WERI-Rb-1 (cell line): ENCODE measurements at regions not wholly inside any gene's neighbourhood (a gene's known extent, or its start where the extent isn't known, plus 50 kb on each side); places are given as distances from the start of the nearest gene placed in this dataset.

Experiments used
- DNase-seq: peaks from one replicate; pipeline ENCODE4 v3.0.0-alpha.2; 2020
- H3K27ac ChIP-seq: fragments of 250-450 bp; sonication (Bioruptor Pico); 2 replicates; pipeline ENCODE4 v1.5.1; 2020; ENCODE audit warnings: mild to moderate bottlenecking, moderate library complexity
- H3K27me3 ChIP-seq: fragments of 250-450 bp; sonication (Bioruptor Pico); 2 replicates; pipeline ENCODE4 v1.5.1; 2021; ENCODE audit warnings: mild to moderate bottlenecking, low read depth, moderate library complexity; ENCODE audit not compliant: insufficient read depth, severe bottlenecking
- H3K36me3 ChIP-seq: fragments of 250-450 bp; sonication (Bioruptor Pico); 2 replicates; pipeline ENCODE4 v1.5.1; 2020; ENCODE audit warnings: mild to moderate bottlenecking, moderate library complexity
- H3K4me3 ChIP-seq: 2 replicates; pipeline ENCODE4 v1.5.1; 2011; ENCODE audit warnings: low read depth, mild to moderate bottlenecking, control low read depth, low read length
- H3K9me3 ChIP-seq: fragments of 250-450 bp; sonication (Bioruptor Pico); 2 replicates; pipeline ENCODE4 v1.5.1; 2021; ENCODE audit warnings: mild to moderate bottlenecking, moderate library complexity; ENCODE audit not compliant: severe bottlenecking
- CTCF ChIP-seq: IDR thresholded peaks from 2 replicates; pipeline ENCODE4 v1.5.1; 2011; ENCODE audit warnings: low read depth, mild to moderate bottlenecking, control low read depth, inconsistent platforms, low read length

DNA sequence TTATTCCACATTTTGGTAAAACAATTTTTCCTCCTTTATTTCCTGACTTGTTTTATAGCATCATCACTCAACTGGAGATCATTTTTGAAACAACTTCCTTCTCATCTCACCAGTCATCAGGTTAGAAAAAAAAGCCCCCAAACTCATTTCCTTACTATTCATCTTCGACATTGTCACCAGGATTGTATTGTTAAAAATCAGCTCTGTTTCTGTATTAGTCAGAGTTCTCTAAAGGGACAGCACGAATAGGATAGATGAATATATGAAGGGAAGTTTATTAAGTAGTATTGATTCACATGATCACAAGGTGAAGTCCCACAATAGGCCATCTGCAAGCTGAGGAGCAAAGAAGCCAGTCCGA lies 392.6 kb downstream of the FUT8 start:
- peaks cover 7% of the 10 kb centered on the region for H3K9me3 ChIP-seq
- H3K36me3 ChIP-seq = no peaks in the 10 kb centered on the region
- no peak for DNase-seq
- H3K27ac ChIP-seq = no peak overlapping the region
- no peak overlapping the region for H3K4me3 ChIP-seq
- no peak for TF ChIP-seq CTCF
- no peaks in the 10 kb centered on the region for H3K27me3 ChIP-seq

GRCh38 chr14:65808390-65808789 lies 395.9 kb downstream of the FUT8 start:
- TF ChIP-seq CTCF = no peak
- Histone ChIP-seq H3K4me3 (no peak overlapping the region), H3K27ac (no peak overlapping the region), H3K27me3 (no peaks in the 10 kb centered on the region), H3K9me3 (peaks cover 7% of the 10 kb centered on the region), H3K36me3 (no peaks in the 10 kb centered on the region)
- DNase-seq = no peak

DNA sequence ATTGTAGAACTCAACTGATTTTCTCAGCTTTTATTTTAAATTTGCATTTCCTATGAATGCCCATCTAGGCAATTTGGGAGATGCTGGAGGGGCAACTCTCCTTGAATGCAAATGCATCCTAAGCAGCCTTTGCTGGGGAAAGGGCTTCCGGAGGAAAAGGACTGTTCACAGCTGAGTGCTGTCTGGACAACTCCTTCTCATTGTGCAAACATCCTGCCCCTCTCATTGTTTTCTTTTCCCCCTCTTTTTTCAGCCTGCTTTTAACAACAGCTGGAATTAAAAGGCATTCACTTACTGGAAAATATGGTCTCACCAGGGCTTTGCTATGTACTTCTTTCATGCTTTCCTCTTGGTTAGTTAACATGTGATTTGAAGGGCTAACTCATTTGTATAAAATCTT lies 397.8 kb downstream of the FUT8 start:
- Histone ChIP-seq H3K36me3 (no peaks in the 10 kb centered on the region), H3K27me3 (no peaks in the 10 kb centered on the region), H3K9me3 (peaks cover 7% of the 10 kb centered on the region), H3K4me3 (no peak overlapping the region), H3K27ac (no peak overlapping the region)
- TF ChIP-seq CTCF = no peak
- no peak for DNase-seq

DNA sequence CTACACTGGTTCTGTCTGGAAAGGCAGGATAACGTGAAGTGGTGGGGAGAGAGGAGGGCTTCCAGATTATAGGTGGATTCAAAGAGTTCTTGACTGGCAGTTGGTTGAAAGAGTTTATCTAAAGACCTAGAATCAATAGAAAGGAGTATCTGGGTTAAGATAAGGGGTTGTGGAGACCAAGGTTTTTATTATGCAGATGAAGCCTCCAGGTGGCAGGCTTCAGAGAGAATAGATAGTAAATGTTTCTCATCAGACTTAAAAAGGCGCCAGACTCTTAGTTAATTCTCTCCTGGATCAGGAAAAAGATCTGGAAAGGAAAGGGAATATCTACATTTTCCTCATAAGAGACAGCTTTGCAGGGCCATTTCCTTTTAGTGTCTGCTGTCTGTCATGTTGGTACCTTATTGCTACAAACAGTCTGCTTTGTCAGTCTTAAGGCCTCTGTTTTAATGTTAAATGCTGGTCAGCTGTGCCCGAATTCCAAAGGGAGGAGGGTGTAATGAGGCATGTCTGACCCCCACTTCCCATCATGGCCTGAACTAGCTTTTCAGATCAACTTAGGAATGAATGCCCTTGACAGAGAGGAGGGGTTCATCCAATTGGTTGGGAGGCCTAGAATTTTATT lies 401.3 kb downstream of the FUT8 start:
- no peaks in the 10 kb centered on the region for H3K27me3 ChIP-seq
- DNase-seq = no peak
- H3K4me3 ChIP-seq = no peak overlapping the region
- H3K9me3 ChIP-seq = peaks cover 1% of the 10 kb centered on the region
- H3K27ac ChIP-seq = no peak overlapping the region
- TF ChIP-seq CTCF = no peak
- H3K36me3 ChIP-seq = no peaks in the 10 kb centered on the region

DNA sequence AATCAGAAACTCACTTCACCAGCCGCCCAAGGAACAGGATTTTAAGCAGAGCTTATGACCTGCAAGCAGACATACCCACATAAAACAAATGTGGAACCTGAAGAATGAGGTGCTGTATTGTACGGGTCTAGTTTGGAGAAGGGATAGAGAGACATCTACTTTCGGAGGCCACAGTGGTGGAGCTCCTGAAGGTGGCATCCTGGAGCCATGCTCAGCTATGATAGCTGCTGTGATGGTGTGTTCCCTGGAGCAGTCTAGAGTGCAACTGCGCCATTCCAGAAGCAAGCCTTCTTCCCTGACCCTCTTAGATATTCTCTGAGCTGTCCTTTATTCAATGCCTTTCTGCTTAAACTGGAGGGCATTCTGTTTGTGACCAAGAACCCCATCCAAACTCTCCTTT lies 402.6 kb downstream of the FUT8 start:
- no peak overlapping the region for H3K27ac ChIP-seq
- no peaks in the 10 kb centered on the region for H3K9me3 ChIP-seq
- DNase-seq = no peak
- H3K4me3 ChIP-seq = no peak overlapping the region
- no peaks in the 10 kb centered on the region for H3K36me3 ChIP-seq
- TF ChIP-seq CTCF = peak; percentile 60
- H3K27me3 ChIP-seq = no peaks in the 10 kb centered on the region

GRCh38 chr14:65817011-65817410 lies 404.5 kb downstream of the FUT8 start:
- H3K9me3 ChIP-seq = no peaks in the 10 kb centered on the region
- no peak for TF ChIP-seq CTCF
- no peaks in the 10 kb centered on the region for H3K27me3 ChIP-seq
- no peaks in the 10 kb centered on the region for H3K36me3 ChIP-seq
- H3K27ac ChIP-seq = no peak overlapping the region
- H3K4me3 ChIP-seq = no peak overlapping the region
- DNase-seq = no peak
